OCI-LY1 (cell line): ENCODE measurements at regions not wholly inside any gene's neighbourhood (a gene's known extent, or its start where the extent isn't known, plus 50 kb on each side); places are given as distances from the start of the nearest gene placed in this dataset.

ENCODE experiments used
- H2AFZ ChIP-seq: fragments of 200-600 bp; sonication (generic), shearing (Covaris generic); 2 replicates; pipeline ENCODE4 v1.6.0; 2014; ENCODE audit warnings: antibody characterized with exemption, mild to moderate bottlenecking, low read length
- H3F3A ChIP-seq: fragments of 200-600 bp; sonication (generic), shearing (Covaris generic); 2 replicates; pipeline ENCODE4 v1.6.0; 2014; ENCODE audit warnings: mild to moderate bottlenecking, antibody characterized with exemption, low read length, moderate library complexity; ENCODE audit not compliant: insufficient read depth
- H3K27ac ChIP-seq: fragments of 200-600 bp; sonication (generic); 2 replicates; pipeline ENCODE4 v1.5.1; 2014; ENCODE audit warnings: low read length, mixed run types, mild to moderate bottlenecking, low read depth; ENCODE audit not compliant: poor library complexity, severe bottlenecking
- H3K27me3 ChIP-seq: fragments of 200-600 bp; sonication (generic); 2 replicates; pipeline ENCODE4 v1.6.0; 2014; ENCODE audit warnings: antibody characterized with exemption, mild to moderate bottlenecking, low read length, moderate library complexity; ENCODE audit not compliant: insufficient read depth
- H3K36me3 ChIP-seq: fragments of 200-600 bp; sonication (generic); 2 replicates; pipeline ENCODE4 v1.6.1; 2014; ENCODE audit warnings: mild to moderate bottlenecking, antibody characterized with exemption, low read length, moderate library complexity, mixed read lengths; ENCODE audit not compliant: insufficient read depth
- H3K4me1 ChIP-seq: fragments of 200-600 bp; sonication (generic); 2 replicates; pipeline ENCODE4 v1.5.1; 2014; ENCODE audit warnings: mild to moderate bottlenecking, low read length, moderate library complexity; ENCODE audit not compliant: insufficient read depth, severe bottlenecking
- H3K4me2 ChIP-seq: fragments of 200-600 bp; sonication (generic), shearing (Covaris generic); 2 replicates; pipeline ENCODE4 v1.6.1; 2014; ENCODE audit warnings: low read length
- H3K4me3 ChIP-seq: fragments of 200-600 bp; sonication (generic); 2 replicates; pipeline ENCODE4 v1.5.1; 2014; ENCODE audit warnings: low read length, low read depth, mild to moderate bottlenecking, mixed read lengths; ENCODE audit not compliant: poor library complexity, severe bottlenecking
- H3K79me2 ChIP-seq: fragments of 200-600 bp; shearing (Covaris generic); 2 replicates; pipeline ENCODE4 v1.6.1; 2016; ENCODE audit warnings: mixed run types, low read length, mixed read lengths; ENCODE audit not compliant: insufficient read depth
- H3K9ac ChIP-seq: fragments of 200-600 bp; sonication (generic), shearing (Covaris generic); 2 replicates; pipeline ENCODE4 v1.6.1; 2014; ENCODE audit warnings: mild to moderate bottlenecking, low read length, mixed read lengths
- H3K9me2 ChIP-seq: fragments of 200-600 bp; sonication (generic), shearing (Covaris generic); 2 replicates; pipeline ENCODE4 v1.6.1; 2014; ENCODE audit warnings: low read depth, mild to moderate bottlenecking, low read length, mixed read lengths
- H3K9me3 ChIP-seq: fragments of 200-600 bp; shearing (Covaris generic); 2 replicates; pipeline ENCODE4 v1.6.1; 2014; ENCODE audit warnings: low read length, mixed read lengths
- H4K20me1 ChIP-seq: fragments of 200-600 bp; sonication (generic), shearing (Covaris generic); 2 replicates; pipeline ENCODE4 v1.6.0; 2016; ENCODE audit warnings: mild to moderate bottlenecking, low read length; ENCODE audit not compliant: insufficient read depth
- CTCF ChIP-seq: fragments of 200-600 bp; sonication (generic), shearing (Covaris generic); IDR thresholded peaks from 2 replicates; pipeline ENCODE4 v1.5.1; 2017; ENCODE audit warnings: mild to moderate bottlenecking, antibody characterized with exemption, low read length, moderate library complexity, mixed read lengths
- EZH2 ChIP-seq: fragments of 200-600 bp; sonication (generic), shearing (Covaris generic); IDR thresholded peaks from 2 replicates; pipeline ENCODE4 v1.8.0; 2017; ENCODE audit warnings: borderline replicate concordance, mixed run types, mild to moderate bottlenecking, antibody characterized with exemption, low read length, moderate library complexity, mixed read lengths

- Histone ChIP-seq H3K79me2 (no peaks in the 10 kb centered on the region), H3F3A (no peaks in the 10 kb centered on the region), H3K4me1 (no peaks in the 10 kb centered on the region), H3K4me2 (no peak overlapping the region), H3K27ac (no peak overlapping the region), H2AFZ (no peak overlapping the region), H3K36me3 (no peaks in the 10 kb centered on the region), H3K9ac (no peak overlapping the region), H3K27me3 (no peaks in the 10 kb centered on the region), H3K9me3 (no peaks in the 10 kb centered on the region), H3K9me2 (no peaks in the 10 kb centered on the region), H3K4me3 (no peak overlapping the region), H4K20me1 (no peaks in the 10 kb centered on the region)
- TF ChIP-seq EZH2, result no peak
- no peak for TF ChIP-seq CTCF
These were observed 1183.9 kb downstream of the DIAPH3 start for GRCh38 chr13:58979851-58980250.

GRCh38 chr13:58985845-58986244 lies 1177.9 kb downstream of the DIAPH3 start:
- no peak overlapping the region for H2AFZ ChIP-seq
- H3K4me3 ChIP-seq, result no peak overlapping the region
- no peak for TF ChIP-seq CTCF
- no peak for TF ChIP-seq EZH2
- no peaks in the 10 kb centered on the region for H3K9me3 ChIP-seq
- H3K9me2 ChIP-seq, result no peaks in the 10 kb centered on the region
- no peaks in the 10 kb centered on the region for H3K36me3 ChIP-seq
- H3K79me2 ChIP-seq, result no peaks in the 10 kb centered on the region
- no peaks in the 10 kb centered on the region for H3K27me3 ChIP-seq
- no peaks in the 10 kb centered on the region for H4K20me1 ChIP-seq
- no peak overlapping the region for H3K27ac ChIP-seq
- H3K4me2 ChIP-seq, result no peak overlapping the region
- no peak overlapping the region for H3K9ac ChIP-seq
- H3K4me1 ChIP-seq, result no peaks in the 10 kb centered on the region
- no peaks in the 10 kb centered on the region for H3F3A ChIP-seq

GRCh38 chr13:58989556-58989955 lies 1174.2 kb downstream of the DIAPH3 start:
- H4K20me1 ChIP-seq, result no peaks in the 10 kb centered on the region
- H3K4me2 ChIP-seq, result no peak overlapping the region
- H3K79me2 ChIP-seq, result no peaks in the 10 kb centered on the region
- no peak overlapping the region for H3K27ac ChIP-seq
- no peaks in the 10 kb centered on the region for H3K4me1 ChIP-seq
- H3K4me3 ChIP-seq, result no peak overlapping the region
- no peak overlapping the region for H2AFZ ChIP-seq
- H3K9me3 ChIP-seq, result no peaks in the 10 kb centered on the region
- H3K9ac ChIP-seq, result no peak overlapping the region
- no peaks in the 10 kb centered on the region for H3K9me2 ChIP-seq
- TF ChIP-seq CTCF, result no peak
- H3K27me3 ChIP-seq, result no peaks in the 10 kb centered on the region
- H3K36me3 ChIP-seq, result no peaks in the 10 kb centered on the region
- no peaks in the 10 kb centered on the region for H3F3A ChIP-seq
